Peyer's patch (tissue), 4 donors: ENCODE measurements at regions not wholly inside any gene's neighbourhood (a gene's known extent, or its start where the extent isn't known, plus 50 kb on each side); places are given as distances from the start of the nearest gene placed in this dataset.

Experiments used
- CTCF ChIP-seq, 6 experiments: fragments of 450-650 bp in 4 of 6; fragments of 200-600 bp in 2 of 6; sonication (generic) in 1 of 6; IDR thresholded peaks; one replicate each; pipeline ENCODE4 v1.5.1; 2017 to 2019; ENCODE audit warnings: antibody characterized with exemption in 6 of 6, mild to moderate bottlenecking in 3 of 6, moderate library complexity in 1 of 6
- POLR2A ChIP-seq, 2 donors: fragments of 450-650 bp; IDR thresholded peaks; one replicate each; pipeline ENCODE4 v1.5.1; 2017; ENCODE audit warnings: antibody characterized with exemption in 2 of 2, mild to moderate bottlenecking in 2 of 2, moderate library complexity in 2 of 2

GRCh38 chr5:58018016-58018415, 441.9 kb downstream of the PLK2 start:
- TF ChIP-seq CTCF (IDR thresholded peaks at IDR 0.05) = no peak
- TF ChIP-seq POLR2A (IDR thresholded peaks at IDR 0.05) = no peak
